H1 (cell line): ENCODE measurements at regions not wholly inside any gene's neighbourhood (a gene's known extent, or its start where the extent isn't known, plus 50 kb on each side); places are given as distances from the start of the nearest gene placed in this dataset.

ENCODE experiments used
- CTCF ChIA-PET: fragments of 300-600 bp; sonication (Branson Sonifier 250); formaldehyde crosslinking; loops from one replicate; lab custom pipeline; 2021; ENCODE audit not compliant: partially characterized antibody; lab: Charles Lee
- POLR2A ChIA-PET: fragments of 300-600 bp; sonication (Branson Sonifier 250); formaldehyde crosslinking; loops from one replicate; lab custom pipeline; 2021; ENCODE audit warnings: inconsistent platforms; ENCODE audit not compliant: partially characterized antibody; lab: Charles Lee
- DNase-seq, 2 experiments: peaks; one replicate each; pipeline versions ENCODE4 v3.0.0 to v3.0.0-alpha.2; 2010 to 2022; ENCODE audit warnings: low spot score in 2 of 2, low read depth in 1 of 2, mixed read lengths in 1 of 2
- FAIRE-seq: peaks from 2 replicates; lab custom pipeline; 2011; peaks lifted over from hg19 to GRCh38; lab: Jason Lieb, UNC
- H2AFZ ChIP-seq: 2 replicates; pipeline ENCODE4 v1.8.1; 2012; ENCODE audit warnings: low read length, inconsistent platforms
- H2AK5ac ChIP-seq: 2 replicates; pipeline ENCODE4 v1.6.1; 2013; ENCODE audit warnings: low read depth, low read length
- H2BK120ac ChIP-seq: replicated peaks from 2 replicates; pipeline ENCODE3; 2013; ENCODE audit warnings: low read depth, low read length, inconsistent platforms
- H2BK12ac ChIP-seq: 2 replicates; pipeline ENCODE4 v1.6.1; 2013; ENCODE audit warnings: low read depth, low read length
- H2BK15ac ChIP-seq: 2 replicates; pipeline ENCODE4 v1.6.1; 2013; ENCODE audit warnings: low read length
- H2BK20ac ChIP-seq: 2 replicates; pipeline ENCODE4 v1.6.1; 2013; ENCODE audit warnings: low read length
- H2BK5ac ChIP-seq: 2 replicates; pipeline ENCODE4 v1.6.1; 2013; ENCODE audit warnings: low read depth, low read length
- H3K14ac ChIP-seq: 2 replicates; pipeline ENCODE4 v1.6.1; 2013; ENCODE audit warnings: inconsistent platforms; ENCODE audit not compliant: insufficient read length
- H3K18ac ChIP-seq: 2 replicates; pipeline ENCODE4 v1.6.1; 2013; ENCODE audit warnings: low read length; ENCODE audit errors: extremely low read depth
- H3K23ac ChIP-seq: 2 replicates; pipeline ENCODE4 v1.6.1; 2013; ENCODE audit warnings: inconsistent platforms; ENCODE audit not compliant: insufficient read length
- H3K23me2 ChIP-seq: 2 replicates; pipeline ENCODE4 v1.6.1; 2013; ENCODE audit warnings: low read depth, low read length
- H3K27ac ChIP-seq: 2 replicates; pipeline ENCODE4 v1.6.1; 2011; ENCODE audit warnings: low read depth, low read length, inconsistent platforms
- H3K27me3 ChIP-seq, 4 experiments: replicated peaks in 1 of 4; 1 replicate in 1 of 4; 2 replicates in 3 of 4; pipeline versions ENCODE4 v1.6.1 to v1.8.1; 2011 to 2013; ENCODE audit warnings: low read length in 3 of 4, mild to moderate bottlenecking in 3 of 4, inconsistent platforms in 2 of 4, mixed read lengths in 2 of 4, moderate library complexity in 1 of 4; ENCODE audit not compliant: control insufficient read depth in 3 of 4, insufficient read depth in 3 of 4; ENCODE audit errors: extremely low read depth in 1 of 4
- H3K36me3 ChIP-seq, 4 experiments: 2 replicates each; pipeline versions ENCODE4 v1.6.1 to v1.8.1; 2011 to 2013; ENCODE audit warnings: mild to moderate bottlenecking in 4 of 4, low read length in 3 of 4, moderate library complexity in 2 of 4, control low read depth in 1 of 4, inconsistent platforms in 1 of 4; ENCODE audit not compliant: insufficient read depth in 4 of 4, control insufficient read depth in 2 of 4
- H3K4ac ChIP-seq: replicated peaks from 2 replicates; pipeline ENCODE3; 2013; ENCODE audit warnings: low read length, low read depth, mixed read lengths, inconsistent platforms; ENCODE audit not compliant: insufficient read length
- H3K4me1 ChIP-seq, 4 experiments: replicated peaks in 1 of 4; 1 replicate in 1 of 4; 2 replicates in 3 of 4; pipeline versions ENCODE4 v1.6.1 to v1.8.1; 2011 to 2013; ENCODE audit warnings: low read length in 3 of 4, inconsistent platforms in 2 of 4, mixed read lengths in 1 of 4; ENCODE audit not compliant: insufficient read depth in 4 of 4, control insufficient read depth in 3 of 4
- H3K4me2 ChIP-seq, 2 experiments: 2 replicates each; pipeline versions ENCODE4 v1.6.1 to v1.8.1; 2011 to 2013; ENCODE audit warnings: low read depth in 2 of 2, low read length in 2 of 2, control low read depth in 1 of 2, inconsistent platforms in 1 of 2, mild to moderate bottlenecking in 1 of 2; ENCODE audit not compliant: insufficient read depth in 1 of 2
- H3K4me3 ChIP-seq, 4 experiments: fragments of 200-600, 300-600 bp in 1 of 4; sonication (generic), shearing (Covaris generic), sonication (Bioruptor Twin) in 1 of 4; 2 replicates each; pipeline versions ENCODE4 v1.5.1 to v1.8.1; 2011 to 2016; ENCODE audit warnings: low read length in 4 of 4, low read depth in 3 of 4, control low read depth in 2 of 4, inconsistent platforms in 2 of 4, mild to moderate bottlenecking in 2 of 4, mixed read lengths in 1 of 4, moderate library complexity in 1 of 4; ENCODE audit not compliant: insufficient read depth in 2 of 4; ENCODE audit errors: extremely low read depth in 1 of 4
- H3K56ac ChIP-seq: replicated peaks from 2 replicates; pipeline ENCODE3; 2013; ENCODE audit warnings: low read depth, mild to moderate bottlenecking, mixed read lengths, low read length, inconsistent platforms; ENCODE audit not compliant: insufficient read length
- H3K79me1 ChIP-seq: 2 replicates; pipeline ENCODE4 v1.6.1; 2013; ENCODE audit warnings: low read depth, low read length, control low read depth
- H3K79me2 ChIP-seq, 2 experiments: 2 replicates each; pipeline versions ENCODE4 v1.6.1 to v1.8.1; 2012 to 2013; ENCODE audit warnings: low read length in 2 of 2, mild to moderate bottlenecking in 2 of 2, inconsistent platforms in 1 of 2; ENCODE audit not compliant: insufficient read depth in 2 of 2, control insufficient read depth in 1 of 2
- H3K9ac ChIP-seq, 4 experiments: replicated peaks in 1 of 4; 1 replicate in 1 of 4; 2 replicates in 3 of 4; pipeline versions ENCODE4 v1.6.1 to v1.8.1; 2011 to 2013; ENCODE audit warnings: low read depth in 3 of 4, low read length in 3 of 4, control low read depth in 2 of 4, mild to moderate bottlenecking in 2 of 4, moderate library complexity in 2 of 4, inconsistent platforms in 1 of 4; ENCODE audit errors: extremely low read depth in 1 of 4
- H3K9me3 ChIP-seq, 2 experiments: 2 replicates each; pipeline versions ENCODE4 v1.6.1 to v1.8.1; 2012 to 2013; ENCODE audit warnings: mild to moderate bottlenecking in 2 of 2, moderate library complexity in 2 of 2, control low read depth in 1 of 2, inconsistent platforms in 1 of 2, low read depth in 1 of 2, low read length in 1 of 2, mixed read lengths in 1 of 2; ENCODE audit not compliant: insufficient read depth in 2 of 2
- H4K20me1 ChIP-seq, 2 experiments: replicated peaks in 1 of 2; 2 replicates each; pipeline versions ENCODE3 to v1.8.1; 2011 to 2013; ENCODE audit warnings: inconsistent platforms in 2 of 2, low read length in 2 of 2, mild to moderate bottlenecking in 1 of 2; ENCODE audit not compliant: insufficient read depth in 2 of 2, control insufficient read depth in 1 of 2
- H4K5ac ChIP-seq: 2 replicates; pipeline ENCODE4 v1.6.1; 2013; ENCODE audit warnings: low read length, low read depth, mixed read lengths, inconsistent platforms; ENCODE audit not compliant: insufficient read length
- H4K8ac ChIP-seq: 2 replicates; pipeline ENCODE4 v1.8.0; 2013; ENCODE audit warnings: mild to moderate bottlenecking, moderate library complexity, low read length, inconsistent platforms; ENCODE audit not compliant: insufficient read depth; ENCODE audit errors: extremely low read depth
- H4K91ac ChIP-seq: replicated peaks from 2 replicates; pipeline ENCODE3; 2013; ENCODE audit warnings: low read length, mixed read lengths, inconsistent platforms; ENCODE audit not compliant: insufficient read length
- HDAC6 ChIP-seq: IDR thresholded peaks from one replicate; pipeline ENCODE4 v1.7.1; 2012; ENCODE audit warnings: low read depth, mild to moderate bottlenecking, inconsistent platforms, low read length, moderate library complexity
- KDM4A ChIP-seq: IDR thresholded peaks from one replicate; pipeline ENCODE4 v1.7.1; 2012; ENCODE audit warnings: low read depth, mild to moderate bottlenecking, moderate library complexity, low read length, inconsistent platforms; ENCODE audit not compliant: severe bottlenecking
- TEAD4 ChIP-seq: IDR thresholded peaks from 2 replicates; pipeline ENCODE4 v1.6.1; 2012; ENCODE audit warnings: low read depth, low read length, inconsistent platforms, mixed read lengths
- YY1 ChIP-seq: IDR thresholded peaks from 2 replicates; pipeline ENCODE4 v1.6.1; 2011; ENCODE audit warnings: low read depth, mild to moderate bottlenecking, low read length
- WGBS, 2 experiments: shearing (Covaris generic) in 1 of 2; methylation state at CpG; one replicate each; pipeline versions ENCODE4 v1.1.6 to v1.1.7; 2013 to 2015; ENCODE audit warnings: low lambda C conversion rate in 2 of 2, mixed read lengths in 2 of 2, inconsistent platforms in 1 of 2, low coverage in 1 of 2, missing lambda C conversion rate in 1 of 2; ENCODE audit not compliant: insufficient replicate concordance in 2 of 2, insufficient coverage in 1 of 2, insufficient read length in 1 of 2; ENCODE audit errors: extremely low coverage in 1 of 2, missing lambda C conversion rate in 1 of 2; 5-methylcytosine and 5-hydroxymethylcytosine counted together

DNA sequence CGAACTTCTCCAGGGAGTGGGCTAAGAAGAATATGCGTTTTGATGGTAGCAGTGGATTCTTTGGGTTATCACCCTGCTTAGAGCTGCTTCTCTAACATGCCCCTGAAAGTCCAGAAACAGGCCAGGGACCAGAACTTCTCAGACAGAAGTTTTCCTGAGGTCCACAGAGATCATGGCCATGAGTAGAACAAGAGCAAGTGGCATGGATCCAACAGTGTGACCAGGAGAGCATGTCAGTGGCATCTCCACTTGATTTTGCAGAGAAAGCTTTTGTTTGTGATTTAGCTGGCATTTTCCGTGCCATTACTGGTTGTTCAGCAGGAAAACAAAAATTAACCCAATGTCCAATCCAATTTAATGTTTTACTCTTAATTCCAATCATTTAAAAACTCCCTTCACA lies 298.5 kb upstream of the CD180 start:
- Histone ChIP-seq H4K5ac (no peak overlapping the region), H4K20me1 (no peaks in the 10 kb centered on the region), H2BK120ac (no peak overlapping the region), H3K23ac (no peak overlapping the region), H3K27ac (no peak overlapping the region), H3K36me3 (no peaks in the 10 kb centered on the region), H3K4me1 (no peaks in the 10 kb centered on the region), H2AFZ (no peak overlapping the region), H3K9me3 (peaks cover 0 to 5% of the 10 kb centered on the region in 2 experiments; a peak in 1 of 4 replicates), H2AK5ac (no peak overlapping the region), H3K4me3 (no peak overlapping the region), H2BK5ac (no peak overlapping the region), H4K91ac (no peak overlapping the region), H3K18ac (no peak overlapping the region), H2BK20ac (no peak overlapping the region), H3K56ac (no peak overlapping the region), H2BK15ac (no peak overlapping the region), H3K4me2 (no peak overlapping the region), H3K23me2 (no peaks in the 10 kb centered on the region), H3K14ac (no peak overlapping the region), H3K4ac (no peak overlapping the region), H3K79me2 (no peaks in the 10 kb centered on the region), H4K8ac (no peak overlapping the region), H3K79me1 (no peaks in the 10 kb centered on the region), H3K27me3 (no peaks in the 10 kb centered on the region), H3K9ac (no peak overlapping the region), H2BK12ac (no peak overlapping the region)
- no peak for TF ChIP-seq TEAD4
- no peak for TF ChIP-seq HDAC6
- no peak for TF ChIP-seq KDM4A
- no peak for TF ChIP-seq YY1
- DNase-seq (no peak), FAIRE-seq (no peak)
- ChIA-PET POLR2A (no interaction called here), CTCF (interaction anchor here (0.7 to 1.6 kb wide), 7 partner anchors 8 to 757 kb away, joined by 3 to 6 read pairs (median 3); no protein-coding TSS in a partner anchor)
- WGBS, 2 experiments = 88% methylated on average over 3 of the region's 3 CpGs; no CpG with 5 or more reads in 1 of the 2 experiments
